A172 (cell line): ENCODE measurements at regions not wholly inside any gene's neighbourhood (a gene's known extent, or its start where the extent isn't known, plus 50 kb on each side); places are given as distances from the start of the nearest gene placed in this dataset.
"Not testable (repeated sequence)": the region's sequence is repeated elsewhere in the genome, so short reads cannot be mapped to it uniquely, and the experiment has no call there.

Experiments used
- DNase-seq: peaks from one replicate; pipeline ENCODE4 v3.0.0-alpha.2; 2015; ENCODE audit warnings: low spot score

DNA sequence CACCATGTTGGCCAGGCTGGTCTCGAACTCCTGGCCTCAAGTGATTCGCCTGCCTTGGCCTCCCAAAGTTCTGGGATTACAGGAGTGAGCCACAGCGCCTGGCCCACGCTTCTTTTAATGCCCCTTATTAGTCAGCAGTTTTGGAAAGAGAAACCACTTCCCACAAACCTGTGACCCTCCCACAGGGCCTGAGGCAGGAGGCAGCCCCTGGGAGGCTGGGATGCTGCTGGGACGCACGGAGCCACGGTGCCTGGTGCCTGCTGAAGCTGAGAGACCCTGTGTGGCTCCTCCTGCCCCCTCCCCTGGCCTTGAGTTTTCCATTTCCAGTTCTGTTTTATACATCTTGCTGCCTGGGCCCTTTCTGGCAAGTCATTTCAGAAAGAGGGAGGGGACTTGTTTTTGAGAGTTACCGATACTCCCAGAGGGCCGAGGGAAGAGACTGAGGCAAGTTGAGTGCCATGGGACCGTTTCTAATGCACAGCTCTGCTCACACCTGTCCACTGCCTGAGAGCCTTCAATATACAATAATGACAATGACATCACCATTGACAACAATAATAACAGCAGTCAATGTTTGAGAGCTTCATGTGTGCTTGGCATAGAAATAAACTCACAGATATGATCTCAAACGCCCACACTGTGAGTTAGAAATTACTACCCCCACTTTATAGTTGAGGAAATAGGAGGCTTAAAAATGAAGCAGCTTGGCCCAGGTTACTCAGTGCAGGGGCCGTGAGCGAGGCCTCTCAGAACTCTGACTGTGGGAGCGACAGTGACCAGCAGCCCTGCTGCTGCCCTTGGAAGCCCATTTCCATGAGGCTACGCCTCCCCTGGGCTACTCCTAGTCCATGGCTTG is 78.1 kb upstream of the YWHAQ start:
- no peak for DNase-seq

DNA sequence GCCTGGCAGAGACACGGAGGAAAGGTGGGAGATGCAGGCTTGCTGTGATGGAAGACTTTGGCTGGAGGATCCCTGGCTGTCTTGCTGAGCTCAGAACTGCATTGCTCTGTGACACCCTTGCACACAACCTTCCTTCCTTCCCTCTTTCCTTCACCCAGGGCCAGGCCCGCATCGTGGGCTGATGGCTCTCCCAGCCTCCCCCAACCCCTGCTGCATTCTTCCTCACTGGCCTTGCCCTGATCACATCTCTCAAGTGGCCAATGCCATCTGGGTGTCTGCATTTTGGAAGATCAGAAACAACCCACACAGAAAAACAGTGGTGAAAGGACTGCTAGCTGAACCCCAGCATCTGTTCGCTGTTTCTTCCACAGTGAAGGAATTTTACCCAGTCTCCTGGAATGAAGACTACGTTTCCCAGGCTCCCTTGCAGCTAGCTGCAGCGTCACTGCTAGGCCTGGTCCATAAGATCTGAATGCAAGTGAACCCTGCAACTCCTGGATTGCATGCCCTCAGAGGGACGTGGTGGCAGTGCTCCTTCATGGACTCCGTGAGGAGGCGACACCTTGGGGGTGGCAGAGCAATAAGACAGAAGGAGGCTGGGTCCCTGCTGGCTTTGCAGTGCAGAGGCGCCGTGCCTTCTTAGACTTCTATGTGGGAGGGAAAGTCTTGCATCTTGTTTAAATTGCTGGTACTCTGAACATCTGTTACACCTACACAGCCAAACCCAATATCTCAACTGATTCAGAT is 78.9 kb upstream of the YWHAQ start:
- no peak for DNase-seq

DNA sequence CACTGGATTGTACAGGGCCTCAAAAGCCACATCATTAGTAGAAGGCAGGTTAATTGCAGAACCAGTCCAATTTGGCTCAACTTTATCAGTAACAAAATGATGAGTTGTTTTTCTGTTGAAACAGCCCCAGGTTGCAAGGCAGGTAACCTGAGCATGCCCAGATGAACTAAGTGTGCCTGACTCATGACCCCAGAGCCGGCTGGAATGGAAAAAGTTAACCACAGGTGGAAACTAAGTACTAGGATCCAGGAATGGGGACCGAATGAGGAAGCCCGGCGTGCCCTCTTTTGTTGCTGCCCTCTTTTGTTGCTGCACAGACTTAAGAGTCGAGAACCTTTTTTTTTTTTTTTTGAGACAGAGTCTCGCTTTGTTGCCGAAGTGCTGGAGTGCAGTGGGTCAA is 79.5 kb upstream of the YWHAQ start:
- DNase-seq, result no peak

DNA sequence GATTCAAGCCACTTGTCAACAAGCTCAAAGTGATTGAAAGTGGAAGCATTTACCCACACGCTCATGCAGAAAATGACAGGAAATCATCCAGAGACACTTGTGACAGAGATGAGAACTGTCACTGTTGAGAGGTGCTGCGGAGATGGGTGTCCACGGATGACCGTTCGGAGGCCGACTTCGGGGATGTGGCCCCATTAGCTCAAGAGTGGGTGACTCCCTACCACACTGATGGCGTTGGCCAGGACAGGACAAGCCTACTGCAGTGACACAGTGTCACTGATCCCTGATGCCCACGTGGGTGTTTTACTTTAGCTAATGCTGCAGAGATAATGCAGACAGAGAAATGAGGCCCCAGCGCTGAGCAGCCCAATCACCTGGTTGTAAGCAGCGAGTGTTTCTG is 81.5 kb upstream of the YWHAQ start:
- no peak for DNase-seq

DNA sequence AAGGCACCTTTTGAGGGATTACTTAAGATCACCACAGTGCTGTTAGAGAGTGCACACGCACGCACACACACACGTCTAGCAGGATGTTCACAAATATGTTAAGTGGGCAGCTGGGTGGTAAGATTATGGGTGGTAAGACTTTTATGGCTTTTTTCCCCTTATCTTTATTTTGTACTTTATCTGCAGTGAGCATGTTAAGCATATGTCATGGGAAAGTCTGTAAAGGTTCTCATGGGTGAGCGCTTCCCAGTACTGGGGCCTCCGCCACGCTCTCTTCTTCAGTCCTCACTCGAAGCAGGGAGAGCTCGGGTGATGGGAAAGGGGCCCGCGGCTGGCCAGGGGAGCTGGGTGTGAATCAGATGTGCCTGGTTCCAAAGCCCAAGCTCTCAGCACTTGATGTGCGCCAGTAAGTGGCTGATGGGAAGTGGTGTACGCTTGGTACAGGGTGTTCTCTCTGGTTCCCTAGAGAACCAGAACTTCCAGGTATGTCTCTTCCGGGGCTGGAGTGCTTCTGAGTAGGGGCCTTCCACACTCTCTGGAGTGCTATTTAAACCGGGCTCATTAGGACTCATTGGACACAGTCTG is 83.9 kb upstream of the YWHAQ start:
- no peak for DNase-seq

DNA sequence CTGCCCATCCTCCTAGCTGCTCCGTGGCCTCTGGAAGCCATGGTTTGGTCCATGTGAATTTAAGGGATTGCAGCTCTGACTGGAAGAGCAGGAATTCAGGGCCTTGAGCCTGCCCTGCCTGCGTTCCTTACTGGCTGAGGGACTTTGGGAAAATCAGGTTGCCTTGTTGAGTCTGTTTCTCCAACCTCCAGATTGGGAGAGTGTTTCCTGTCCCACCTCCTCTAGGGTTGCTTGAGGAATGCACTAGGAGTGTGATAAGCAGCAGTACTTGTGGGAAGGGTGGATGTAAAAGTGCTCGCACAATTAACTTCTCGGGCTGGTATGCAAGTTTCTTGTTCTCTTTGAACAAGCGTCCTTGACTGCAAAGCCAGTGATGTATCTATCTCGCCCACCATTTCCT is 84.4 kb upstream of the YWHAQ start:
- no peak for DNase-seq

DNA sequence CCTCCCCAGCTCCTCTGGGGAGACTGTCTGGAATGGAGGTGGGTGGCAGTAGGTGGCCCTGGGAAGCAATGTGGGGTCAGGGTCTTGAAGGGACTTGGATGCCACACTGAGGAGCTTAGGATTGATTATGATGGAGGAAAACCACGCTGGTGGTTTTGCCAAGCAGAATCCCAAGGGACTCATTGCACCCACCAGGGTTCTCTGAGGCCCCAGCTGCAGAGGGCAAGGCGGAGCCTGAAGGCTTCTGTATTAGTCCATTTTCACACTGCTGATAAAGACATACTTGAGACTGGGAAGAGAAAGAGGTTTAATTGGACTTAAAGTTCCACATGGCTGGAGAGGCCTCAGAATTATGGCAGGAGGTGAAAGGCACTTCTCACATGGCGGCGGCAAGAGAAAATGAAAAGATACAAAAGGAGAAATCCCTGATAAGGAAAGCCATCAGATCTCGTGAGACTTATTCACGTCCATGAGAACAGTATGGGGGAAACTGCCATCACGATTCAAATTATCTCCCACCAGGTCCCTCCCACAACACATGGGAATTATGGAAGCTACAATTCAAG is 87.2 kb upstream of the YWHAQ start:
- no peak for DNase-seq

DNA sequence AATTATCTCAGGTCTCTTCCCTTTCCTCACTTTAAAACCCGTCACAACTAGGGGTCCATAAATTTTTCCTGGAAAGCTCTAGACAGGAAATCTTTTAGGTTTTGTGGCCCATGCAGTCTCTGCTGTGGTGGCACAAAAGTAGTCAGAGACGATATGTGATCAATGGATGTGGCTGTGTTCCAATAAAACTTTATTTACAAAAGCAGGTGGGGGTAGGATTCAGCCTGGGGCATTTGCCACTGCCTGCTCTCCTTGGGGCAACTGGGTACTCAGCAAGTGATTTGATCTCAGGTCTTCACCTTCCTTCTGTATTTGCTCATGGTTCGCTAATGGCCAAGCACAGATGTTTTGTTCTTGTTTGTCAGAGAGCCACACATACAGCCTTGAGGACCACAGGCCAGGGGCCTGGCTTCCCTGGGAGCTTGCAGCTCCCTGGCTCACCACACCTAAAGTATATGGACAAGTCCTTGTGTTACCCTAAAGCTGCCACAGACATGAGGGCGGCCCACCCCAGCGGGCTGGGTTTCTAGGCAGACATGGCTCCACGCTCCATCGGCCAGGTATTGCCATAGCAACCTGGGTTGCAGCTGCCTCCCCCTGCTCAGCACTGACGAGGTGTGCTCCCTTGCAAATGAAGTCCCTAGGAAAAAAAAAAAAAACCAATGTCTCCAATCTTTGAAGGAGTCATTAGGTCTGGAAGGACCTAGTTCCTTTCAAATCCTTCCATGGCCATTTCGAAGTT is 89.7 kb upstream of the YWHAQ start:
- DNase-seq, result no peak

DNA sequence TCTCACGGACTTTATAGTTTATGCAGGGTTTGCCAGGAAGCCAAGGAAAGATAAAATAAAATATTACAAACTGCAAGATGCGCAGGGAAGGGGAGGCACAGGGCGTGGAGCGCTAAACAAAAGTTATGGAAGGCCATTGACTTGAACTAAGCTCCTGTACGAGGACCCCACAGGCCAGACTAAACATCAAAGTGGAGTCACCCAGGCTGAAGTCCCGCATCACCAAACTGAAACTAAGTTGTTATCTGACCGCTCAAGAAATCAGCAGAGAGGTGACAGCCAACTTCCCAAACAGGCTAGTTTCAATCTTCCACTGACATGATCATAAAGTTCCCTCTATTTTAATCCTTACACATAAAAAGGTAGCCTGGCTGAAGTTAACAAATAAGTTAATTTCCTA is 90.5 kb upstream of the YWHAQ start:
- DNase-seq, result no peak

DNA sequence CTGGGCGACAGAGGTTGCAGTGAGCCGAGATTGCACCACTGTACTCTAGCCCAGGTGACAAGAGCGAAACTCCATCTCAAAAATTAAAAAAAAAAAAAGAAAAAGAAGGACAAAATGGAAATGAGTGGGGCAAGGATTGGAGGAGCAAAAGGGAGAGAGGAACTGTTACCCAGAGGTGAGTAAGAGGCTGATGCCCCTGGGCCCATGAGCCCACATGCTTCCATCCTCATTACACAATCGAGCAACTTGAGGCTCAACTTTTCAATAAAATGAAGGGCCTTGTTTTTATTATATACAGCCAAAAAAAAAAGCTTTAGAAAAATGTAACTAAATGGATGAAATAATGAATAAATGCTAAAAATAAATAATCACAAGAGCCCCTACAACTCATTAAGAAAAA is 91.7 kb upstream of the YWHAQ start:
- DNase-seq, result no peak

DNA sequence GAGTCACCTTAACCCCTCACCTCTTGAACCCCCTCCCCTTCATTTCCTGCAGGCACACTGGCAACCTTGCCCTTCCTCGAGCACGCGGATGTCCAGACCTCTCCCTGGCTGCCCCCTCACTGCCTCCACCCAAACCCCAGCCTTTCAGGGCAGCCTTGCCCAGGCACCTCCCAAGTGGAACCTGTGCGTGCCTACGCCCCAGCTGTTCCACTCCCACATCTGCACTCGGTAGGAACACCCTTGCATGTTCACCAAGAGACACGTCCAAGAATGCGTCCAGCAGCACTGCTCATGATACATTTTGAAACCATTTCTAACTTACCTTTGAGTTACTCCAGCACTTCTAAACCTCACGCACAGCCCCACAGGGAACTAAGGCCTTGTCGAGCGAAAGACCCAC is 93.8 kb upstream of the YWHAQ start:
- DNase-seq, result no peak

DNA sequence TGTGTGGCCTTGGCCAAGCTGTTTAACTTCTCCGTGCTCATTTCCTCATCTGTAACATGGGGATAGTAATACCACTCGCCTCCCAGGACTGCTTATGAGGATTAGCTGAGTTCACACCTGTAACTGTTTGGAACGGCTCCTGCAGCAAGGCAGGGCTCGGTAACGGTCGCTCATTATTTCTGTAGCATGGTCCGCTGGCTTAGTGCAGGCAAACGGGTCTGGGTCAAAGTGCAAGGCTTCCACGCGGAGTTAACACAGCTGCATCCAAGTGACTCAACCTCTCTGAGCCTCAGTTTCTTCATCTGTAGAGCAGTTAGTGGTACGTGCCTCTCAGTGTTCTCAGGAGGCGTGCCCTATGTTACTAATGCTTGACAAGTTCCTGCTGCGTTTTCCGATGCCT is 94.3 kb upstream of the YWHAQ start:
- no peak for DNase-seq

DNA sequence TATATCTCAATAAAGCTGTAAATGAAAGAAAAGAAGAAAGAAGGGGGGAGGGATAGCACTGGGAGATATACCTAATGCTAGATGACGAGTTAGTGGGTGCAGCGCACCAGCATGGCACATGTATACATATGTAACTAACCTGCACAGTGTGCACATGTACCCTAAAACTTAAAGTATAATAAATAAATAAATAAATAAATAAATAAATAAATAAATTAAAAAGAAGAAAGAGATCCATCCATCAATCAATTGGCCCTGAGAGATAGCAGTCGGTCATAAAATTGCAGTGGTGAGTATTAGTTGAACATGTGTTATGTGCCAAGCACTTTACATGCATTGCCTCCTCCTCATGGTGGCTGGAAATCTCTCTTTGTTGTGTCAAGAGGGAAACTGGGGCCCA is 95.2 kb upstream of the YWHAQ start:
- DNase-seq, result not testable (repeated sequence)

DNA sequence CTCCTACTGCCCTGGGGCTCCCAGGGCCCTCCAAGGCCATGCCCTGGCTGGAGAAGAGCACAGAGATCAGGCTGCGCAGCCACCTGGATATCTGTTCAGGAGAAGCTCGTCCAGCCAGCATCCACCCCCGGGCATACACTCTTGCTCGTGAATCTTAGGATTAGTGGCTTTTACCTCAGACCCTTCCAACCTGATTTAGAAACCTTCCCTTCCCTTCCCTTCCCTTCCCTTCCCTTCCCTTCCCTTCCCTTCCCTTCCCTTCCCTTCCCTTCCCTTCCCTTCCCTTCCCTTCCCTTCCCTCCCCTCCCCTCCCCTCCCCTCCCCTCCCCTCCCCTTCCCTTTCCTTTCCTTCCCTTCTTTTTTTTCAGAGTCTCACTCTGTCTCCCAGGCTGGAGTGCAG is 99.7 kb upstream of the YWHAQ start:
- DNase-seq, result not testable (repeated sequence)

DNA sequence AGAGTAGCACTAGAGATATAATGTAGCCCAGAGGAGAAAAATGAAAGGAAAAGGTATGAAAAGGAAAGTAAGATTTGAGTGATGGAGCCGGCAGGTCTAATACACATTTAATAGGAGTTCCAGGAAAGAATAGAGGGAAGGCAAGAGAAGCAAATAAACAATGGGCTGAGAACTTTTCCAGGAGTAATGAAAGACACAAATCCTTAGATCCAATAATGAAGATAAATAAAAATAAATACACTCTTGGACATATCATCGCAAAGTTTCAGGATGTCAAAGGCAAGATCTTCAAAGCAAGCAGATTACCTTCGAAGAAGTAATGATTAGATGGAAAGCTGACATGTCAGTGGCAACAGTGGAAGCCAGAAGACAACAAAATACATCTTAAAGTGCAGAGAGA is 102.0 kb upstream of the YWHAQ start:
- no peak for DNase-seq

DNA sequence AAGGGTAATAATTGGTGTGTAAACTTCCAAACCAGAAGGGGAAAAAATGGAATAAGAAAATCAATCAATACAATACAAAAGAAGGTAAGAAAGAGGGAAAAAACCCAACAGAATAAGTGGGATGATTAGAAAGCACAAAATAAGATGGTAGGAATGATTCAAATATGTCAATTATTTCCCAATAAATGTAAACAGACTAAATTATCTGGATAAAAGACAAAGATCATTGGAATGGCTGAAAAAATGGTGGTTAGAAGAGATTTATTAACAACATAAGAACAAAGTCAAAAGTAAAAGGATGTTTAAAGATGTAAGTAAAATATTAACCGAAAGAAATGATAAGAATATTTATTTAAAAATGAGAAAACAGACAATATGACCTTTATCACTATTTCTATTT is 103.5 kb upstream of the YWHAQ start:
- DNase-seq, result no peak

DNA sequence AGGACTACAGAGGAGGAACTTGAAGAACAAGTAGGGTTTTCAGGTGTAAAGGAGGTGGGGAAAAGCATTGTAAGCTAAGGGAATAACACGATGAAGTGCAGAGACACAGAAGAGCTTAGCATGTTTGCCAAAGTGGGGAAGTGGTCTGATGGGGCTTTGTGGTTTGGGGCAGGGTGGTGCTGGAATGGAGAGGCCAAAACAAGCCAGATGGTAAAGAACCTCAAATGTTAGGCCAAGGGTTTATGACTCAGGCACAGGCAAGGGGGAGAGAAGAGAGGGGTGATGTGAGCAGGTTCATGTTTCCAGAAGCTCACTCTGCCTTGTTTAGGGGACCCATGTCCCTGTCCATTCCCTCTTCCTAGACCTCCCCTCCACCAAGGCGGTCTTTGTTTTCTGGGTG is 104.5 kb upstream of the YWHAQ start:
- no peak for DNase-seq

DNA sequence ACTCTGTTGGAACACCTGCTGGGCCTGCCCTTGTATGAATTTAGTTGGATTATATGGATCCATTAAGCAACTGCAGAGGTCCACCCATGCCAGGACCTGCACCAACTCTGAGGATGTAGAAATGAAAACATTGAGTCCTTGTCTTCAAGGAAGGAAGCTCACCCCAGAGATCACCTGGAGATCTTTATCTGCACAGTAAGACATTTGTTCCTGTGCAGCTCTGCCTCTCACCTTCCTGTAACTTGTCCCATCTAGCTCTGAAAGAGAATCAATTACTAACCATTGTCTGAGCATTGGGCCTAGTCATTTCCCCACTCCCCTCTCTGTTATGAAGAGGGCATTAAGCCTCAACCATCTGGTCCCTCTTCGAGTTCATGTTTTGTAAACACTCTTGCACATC is 105.2 kb upstream of the YWHAQ start:
- no peak for DNase-seq

DNA sequence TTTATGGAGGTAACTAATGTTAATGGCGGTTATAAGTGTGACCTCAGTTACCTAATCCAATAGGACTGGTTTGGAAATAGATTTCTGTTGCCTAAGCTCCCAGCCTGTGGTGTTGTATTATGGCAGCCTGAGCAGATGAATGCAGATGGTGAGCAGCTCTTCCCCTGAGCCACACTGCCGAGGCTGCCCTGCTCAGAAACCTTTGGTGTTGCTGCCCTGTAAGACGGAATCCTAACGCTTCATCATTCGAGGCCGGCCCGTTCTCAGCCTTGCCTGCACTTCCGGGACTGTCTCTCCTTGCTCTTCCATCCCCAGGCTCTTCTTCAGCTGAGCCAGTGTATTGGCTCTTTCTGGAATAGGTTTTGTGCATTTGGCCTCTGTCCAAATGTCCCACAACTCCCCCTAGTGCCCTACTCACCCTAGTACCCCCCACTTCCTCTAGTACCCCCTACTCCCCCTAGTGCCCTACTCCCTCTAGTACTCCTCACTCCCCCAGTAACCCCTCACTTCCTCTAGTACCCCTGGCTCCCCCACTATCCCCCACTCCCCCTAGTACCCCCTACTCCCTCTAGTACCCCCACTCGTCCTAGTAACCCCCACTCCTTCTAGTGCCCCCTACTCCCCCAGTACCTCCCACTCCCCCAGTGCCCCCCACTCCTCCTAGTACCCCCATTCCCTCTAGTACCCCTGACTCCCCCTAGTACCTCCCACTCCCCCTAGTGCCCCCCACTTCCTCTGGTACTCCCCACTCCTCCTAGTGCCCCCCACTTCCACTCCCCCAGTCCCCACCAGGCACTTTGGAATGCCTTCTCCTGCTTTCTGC is 106.0 kb upstream of the TAF1B start:
- DNase-seq, result no peak

DNA sequence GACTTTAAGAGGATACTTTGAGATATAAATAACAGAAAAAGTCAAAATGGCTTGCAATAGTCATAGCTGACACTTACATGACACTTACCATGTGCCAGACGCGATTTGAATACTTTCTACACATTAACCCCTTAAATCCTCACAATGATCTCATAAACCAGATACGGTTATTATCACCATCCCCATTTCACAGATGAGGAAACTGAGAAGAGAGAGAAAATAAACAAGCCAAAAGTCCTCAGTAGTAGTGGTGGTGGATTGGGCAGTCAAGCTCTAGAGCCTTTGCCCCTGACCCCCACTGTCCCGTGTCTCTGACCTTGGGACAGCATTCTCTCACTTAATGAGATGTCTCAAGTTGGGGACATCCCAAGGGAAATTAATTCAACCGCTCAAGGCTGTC is 105.2 kb upstream of the TAF1B start:
- no peak for DNase-seq
